ENCODE measurements at regions not wholly inside any gene's neighbourhood (a gene's known extent, or its start where the extent isn't known, plus 50 kb on each side); places are given as distances from the start of the nearest gene placed in this dataset.

DNA sequence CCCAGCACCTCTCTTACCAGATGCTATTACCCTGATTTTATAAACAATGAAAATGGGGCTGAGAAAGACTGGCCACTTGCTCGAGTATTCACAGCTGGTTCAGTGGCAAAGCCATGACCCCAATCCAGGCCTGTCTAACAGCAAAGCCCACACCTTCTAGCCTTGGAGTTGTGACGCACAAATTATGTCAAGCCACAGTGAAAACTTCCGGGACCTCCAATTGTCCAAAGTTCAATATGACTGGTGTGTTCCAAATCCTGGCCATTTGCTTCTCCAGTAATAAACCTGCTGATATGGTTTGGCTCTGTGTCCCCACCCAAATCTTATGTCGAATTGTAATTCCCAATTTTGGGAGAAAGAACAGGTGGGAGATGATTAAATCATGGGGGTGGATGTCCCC lies 64.7 kb upstream of the RIOK3 start:
- DNase-seq: no peak

- DNase-seq: no peak
Measured at GRCh38 chr18:23391156-23391555, 61.9 kb upstream of the RIOK3 start.

- DNase-seq: no peak
Measured at GRCh38 chr18:23397907-23398306, 55.2 kb upstream of the RIOK3 start.

- no peak for DNase-seq
Measured at GRCh38 chr18:23398401-23398800, 54.7 kb upstream of the RIOK3 start.

DNA sequence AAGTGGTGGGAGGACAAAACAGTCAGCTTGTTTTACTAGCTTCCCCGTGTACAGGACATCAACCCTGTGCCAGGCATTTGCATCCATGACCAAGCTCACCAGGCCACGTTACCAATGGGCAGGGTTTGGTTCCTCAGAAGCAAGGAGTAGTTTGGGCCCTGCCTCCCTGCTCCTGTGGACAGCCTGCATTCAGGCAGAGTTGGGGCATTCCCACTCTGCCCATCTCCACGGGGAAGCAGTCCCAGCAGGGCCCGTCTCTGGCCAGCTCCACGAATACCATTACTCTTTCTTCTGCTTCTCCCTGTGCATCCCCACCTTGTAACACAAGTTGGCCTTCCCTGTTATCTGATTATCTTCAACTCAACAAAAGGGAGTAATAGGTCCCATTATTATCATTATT lies 54.0 kb upstream of the RIOK3 start:
- no peak for DNase-seq

- no peak for DNase-seq
Measured at GRCh38 chr18:23400918-23401317, 52.2 kb upstream of the RIOK3 start.

- no peak for DNase-seq
Measured at GRCh38 chr18:23401400-23402347, 51.4 kb upstream of the RIOK3 start.
